K562 (cell line): ENCODE measurements at regions not wholly inside any gene's neighbourhood (a gene's known extent, or its start where the extent isn't known, plus 50 kb on each side); places are given as distances from the start of the nearest gene placed in this dataset.
A peak's percentile ranks its signal among the peaks of the same experiment; 100 is the strongest.

Source experiments
- ARID1B ChIP-seq: fragments of 450-650 bp; IDR thresholded peaks from 2 replicates; pipeline ENCODE4 v1.6.1; 2016; ENCODE audit warnings: antibody characterized with exemption, mild to moderate bottlenecking, inconsistent platforms
- CBX5 ChIP-seq: IDR thresholded peaks from 2 replicates; pipeline ENCODE4 v1.6.1; 2014; ENCODE audit warnings: low read depth, borderline replicate concordance
- GATA2 ChIP-seq: sonication (generic); formaldehyde crosslinking; IDR thresholded peaks from 2 replicates; pipeline ENCODE4 v1.4.0; 2020; ENCODE audit warnings: mild to moderate bottlenecking, missing genetic modification reagents
- HNRNPUL1 ChIP-seq: fragments of 200-400 bp; formaldehyde crosslinking; IDR thresholded peaks from 2 replicates; pipeline ENCODE4 v1.6.1; 2017; ENCODE audit warnings: low read length
- MEF2D ChIP-seq: conservative IDR thresholded peaks from 2 replicates; pipeline ENCODE4 v1.6.1; 2016; ENCODE audit warnings: low read depth, missing genetic modification characterization, missing compliant biosample characterization
- MEIS2 ChIP-seq: fragments of 450-650 bp; IDR thresholded peaks from 2 replicates; pipeline ENCODE4 v1.6.1; 2014; ENCODE audit warnings: mild to moderate bottlenecking; ENCODE audit not compliant: partially characterized antibody
- MTA2 ChIP-seq: fragments of 450-650 bp; IDR thresholded peaks from 2 replicates; pipeline ENCODE4 v1.6.1; 2016; ENCODE audit warnings: low read depth
- NCOR1 ChIP-seq: fragments of 450-650 bp; IDR thresholded peaks from 2 replicates; pipeline ENCODE4 v1.6.1; 2016; ENCODE audit warnings: mild to moderate bottlenecking, moderate library complexity
- NR2C2 ChIP-seq, 2 experiments: fragments of 200-800 bp in 1 of 2; sonication (Bioruptor generic) in 1 of 2; sonication (generic) in 1 of 2; formaldehyde crosslinking in 1 of 2; IDR thresholded peaks; 2 replicates each; pipeline versions ENCODE4 v1.6.1 to v1.8.0; 2016 to 2022; ENCODE audit warnings: mild to moderate bottlenecking in 1 of 2, missing compliant biosample characterization in 1 of 2, missing genetic modification characterization in 1 of 2, missing genetic modification reagents in 1 of 2
- PTTG1 ChIP-seq: fragments of 450-650 bp; IDR thresholded peaks from 2 replicates; pipeline ENCODE4 v1.6.1; 2016; ENCODE audit warnings: low read depth, mild to moderate bottlenecking, missing genetic modification characterization, missing compliant biosample characterization
- RBFOX2 ChIP-seq: fragments of 200-400 bp; formaldehyde crosslinking; IDR thresholded peaks from 2 replicates; pipeline ENCODE4 v1.6.1; 2017; ENCODE audit warnings: low read depth, mild to moderate bottlenecking, low read length, moderate library complexity
- RCOR1 ChIP-seq, 2 experiments: IDR thresholded peaks; 2 replicates each; pipeline ENCODE4 v1.6.1; 2012; ENCODE audit warnings: low read depth in 2 of 2, low read length in 2 of 2, borderline replicate concordance in 1 of 2, improper control_type of control experiment in 1 of 2
- SREBF1 ChIP-seq: fragments of 150-350 bp; IDR thresholded peaks from 2 replicates; pipeline ENCODE4 v1.6.1; 2014; ENCODE audit warnings: antibody characterized with exemption, low read depth, low read length, borderline replicate concordance
- SRSF7 ChIP-seq: fragments of 200-400 bp; formaldehyde crosslinking; optimal IDR thresholded peaks from 2 replicates; pipeline ENCODE3; 2017; ENCODE audit warnings: mild to moderate bottlenecking, low read depth, low read length
- TEAD4 ChIP-seq, 2 experiments: sonication (generic) in 1 of 2; formaldehyde crosslinking in 1 of 2; IDR thresholded peaks; 2 replicates each; pipeline versions ENCODE4 v1.6.1 to v1.8.0; 2012 to 2022; ENCODE audit warnings: borderline replicate concordance in 1 of 2, inconsistent platforms in 1 of 2, low read length in 1 of 2, mild to moderate bottlenecking in 1 of 2, missing genetic modification reagents in 1 of 2
- THRA ChIP-seq: fragments of 450-650 bp; IDR thresholded peaks from 2 replicates; pipeline ENCODE4 v1.6.1; 2017; ENCODE audit warnings: mild to moderate bottlenecking, moderate library complexity
- ZNF444 ChIP-seq: fragments of 250-450 bp; sonication (Bioruptor Pico); IDR thresholded peaks from 2 replicates; pipeline ENCODE4 v1.4.0; 2020; ENCODE audit warnings: mild to moderate bottlenecking, moderate library complexity
- ZNF77 ChIP-seq: fragments of 250-450 bp; sonication (Bioruptor Pico); IDR thresholded peaks from 2 replicates; pipeline ENCODE4 v1.5.0; 2020
- TF ChIP-seq, protein P1 (sequence below): fragments of 250-450 bp; sonication (Bioruptor Pico); IDR thresholded peaks from 2 replicates; pipeline ENCODE4 v1.4.0; 2020; ENCODE audit warnings: mild to moderate bottlenecking, moderate library complexity, borderline replicate concordance
- TF ChIP-seq, protein P2 (sequence below): fragments of 450-650 bp; IDR thresholded peaks from 2 replicates; pipeline ENCODE4 v1.7.1; 2018; ENCODE audit warnings: mild to moderate bottlenecking, low read depth; ENCODE audit not compliant: partially characterized antibody

DNA sequence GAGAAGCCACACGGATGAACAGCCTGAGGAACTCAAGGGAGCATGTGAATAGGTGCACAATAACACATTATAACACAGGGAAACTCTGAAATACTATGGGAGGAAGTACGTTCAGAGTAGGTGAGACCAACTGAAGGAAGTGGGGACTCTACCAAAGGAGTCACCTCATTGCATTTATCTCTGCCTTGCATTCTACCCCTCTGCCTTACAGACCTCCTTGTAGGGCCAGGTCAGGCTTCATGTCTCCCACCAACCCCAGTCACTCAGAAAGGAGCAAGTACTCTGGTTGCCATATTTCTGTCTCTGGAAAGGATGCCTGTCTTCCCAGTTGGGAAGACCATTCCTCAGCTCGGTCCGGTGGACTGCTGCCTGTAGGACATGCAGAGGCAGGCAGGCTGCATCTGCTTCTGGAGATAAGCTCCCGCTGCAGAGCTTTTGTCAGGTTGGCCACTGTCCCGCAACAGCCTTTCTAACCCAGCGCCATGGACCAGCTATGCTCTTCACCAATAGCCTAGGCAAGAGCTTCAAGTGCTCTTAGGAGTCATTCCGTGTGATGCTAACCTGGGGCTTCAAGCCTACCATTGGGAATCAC is 51.6 kb upstream of the ASIP start (continued):
- TF ChIP-seq THRA (no peak), RCOR1 (IDR thresholded peaks at IDR 0.05; ENCODE audit: borderline replicate concordance in 1 of 2, low read depth in 2 of 2, low read length in 2 of 2) (peak in 1 of 2 experiments; percentile 38; a peak in 1 of 4 replicates), CBX5 (no peak), MEIS2 (no peak), ARID1B (peak; percentile 83), ZNF444 (CRISPR knock-in tag) (no peak), GATA2 (peak; percentile 81), HNRNPUL1 (no peak), PTTG1 (tag) (no peak), ZNF77 (no peak), MEF2D (no peak), NR2C2 (CRISPR knock-in tag; IDR thresholded peaks at IDR 0.05) (no peak), NR2C2 (tag; IDR thresholded peaks at IDR 0.05) (no peak), RBFOX2 (no peak), MTA2 (peak; percentile 45; the same call in 1 of the 2 replicates), SRSF7 (no peak), TEAD4 (IDR thresholded peaks at IDR 0.05; ENCODE audit: low read length) (peak; percentile 56; the same call in 1 of the 2 replicates), TEAD4 (CRISPR knock-in tag; IDR thresholded peaks at IDR 0.05; ENCODE audit: borderline replicate concordance) (no peak), NCOR1 (peak; percentile 40; the same call in 1 of the 2 replicates), SREBF1 (no peak)
- TF ChIP-seq, protein P1, sequence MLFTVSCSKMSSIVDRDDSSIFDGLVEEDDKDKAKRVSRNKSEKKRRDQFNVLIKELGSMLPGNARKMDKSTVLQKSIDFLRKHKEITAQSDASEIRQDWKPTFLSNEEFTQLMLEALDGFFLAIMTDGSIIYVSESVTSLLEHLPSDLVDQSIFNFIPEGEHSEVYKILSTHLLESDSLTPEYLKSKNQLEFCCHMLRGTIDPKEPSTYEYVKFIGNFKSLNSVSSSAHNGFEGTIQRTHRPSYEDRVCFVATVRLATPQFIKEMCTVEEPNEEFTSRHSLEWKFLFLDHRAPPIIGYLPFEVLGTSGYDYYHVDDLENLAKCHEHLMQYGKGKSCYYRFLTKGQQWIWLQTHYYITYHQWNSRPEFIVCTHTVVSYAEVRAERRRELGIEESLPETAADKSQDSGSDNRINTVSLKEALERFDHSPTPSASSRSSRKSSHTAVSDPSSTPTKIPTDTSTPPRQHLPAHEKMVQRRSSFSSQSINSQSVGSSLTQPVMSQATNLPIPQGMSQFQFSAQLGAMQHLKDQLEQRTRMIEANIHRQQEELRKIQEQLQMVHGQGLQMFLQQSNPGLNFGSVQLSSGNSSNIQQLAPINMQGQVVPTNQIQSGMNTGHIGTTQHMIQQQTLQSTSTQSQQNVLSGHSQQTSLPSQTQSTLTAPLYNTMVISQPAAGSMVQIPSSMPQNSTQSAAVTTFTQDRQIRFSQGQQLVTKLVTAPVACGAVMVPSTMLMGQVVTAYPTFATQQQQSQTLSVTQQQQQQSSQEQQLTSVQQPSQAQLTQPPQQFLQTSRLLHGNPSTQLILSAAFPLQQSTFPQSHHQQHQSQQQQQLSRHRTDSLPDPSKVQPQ: no peak
- TF ChIP-seq, protein P2, sequence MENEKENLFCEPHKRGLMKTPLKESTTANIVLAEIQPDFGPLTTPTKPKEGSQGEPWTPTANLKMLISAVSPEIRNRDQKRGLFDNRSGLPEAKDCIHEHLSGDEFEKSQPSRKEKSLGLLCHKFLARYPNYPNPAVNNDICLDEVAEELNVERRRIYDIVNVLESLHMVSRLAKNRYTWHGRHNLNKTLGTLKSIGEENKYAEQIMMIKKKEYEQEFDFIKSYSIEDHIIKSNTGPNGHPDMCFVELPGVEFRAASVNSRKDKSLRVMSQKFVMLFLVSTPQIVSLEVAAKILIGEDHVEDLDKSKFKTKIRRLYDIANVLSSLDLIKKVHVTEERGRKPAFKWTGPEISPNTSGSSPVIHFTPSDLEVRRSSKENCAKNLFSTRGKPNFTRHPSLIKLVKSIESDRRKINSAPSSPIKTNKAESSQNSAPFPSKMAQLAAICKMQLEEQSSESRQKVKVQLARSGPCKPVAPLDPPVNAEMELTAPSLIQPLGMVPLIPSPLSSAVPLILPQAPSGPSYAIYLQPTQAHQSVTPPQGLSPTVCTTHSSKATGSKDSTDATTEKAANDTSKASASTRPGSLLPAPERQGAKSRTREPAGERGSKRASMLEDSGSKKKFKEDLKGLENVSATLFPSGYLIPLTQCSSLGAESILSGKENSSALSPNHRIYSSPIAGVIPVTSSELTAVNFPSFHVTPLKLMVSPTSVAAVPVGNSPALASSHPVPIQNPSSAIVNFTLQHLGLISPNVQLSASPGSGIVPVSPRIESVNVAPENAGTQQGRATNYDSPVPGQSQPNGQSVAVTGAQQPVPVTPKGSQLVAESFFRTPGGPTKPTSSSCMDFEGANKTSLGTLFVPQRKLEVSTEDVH: no peak
